ENCODE measurements at regions not wholly inside any gene's neighbourhood (a gene's known extent, or its start where the extent isn't known, plus 50 kb on each side); places are given as distances from the start of the nearest gene placed in this dataset.

DNA sequence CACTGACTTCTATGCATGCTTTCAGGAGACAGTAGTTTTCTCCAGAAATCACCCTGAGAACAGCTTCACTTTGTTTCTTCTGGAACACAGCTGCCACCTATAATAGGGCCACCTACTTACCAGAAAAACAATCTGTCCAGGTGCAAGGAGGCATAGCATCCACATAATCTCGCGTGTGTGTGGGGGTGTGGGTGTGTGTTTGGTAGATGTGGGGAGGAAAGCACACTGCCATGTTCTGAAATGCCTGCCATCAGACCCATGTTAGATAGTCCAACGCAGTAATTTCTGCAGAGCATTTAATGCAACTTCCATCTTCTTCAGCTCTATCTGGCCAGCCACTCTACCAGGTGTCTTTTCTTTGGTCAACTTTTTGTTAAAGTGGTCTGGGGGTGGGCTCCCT, 102.9 kb downstream of the ACER2 start:
- DNase-seq (ENCODE audit: low spot score) = no peak

- no peak for DNase-seq (ENCODE audit: low spot score)
Measured at GRCh38 chr9:19510907-19511306, 102.1 kb downstream of the ACER2 start.
